ENCODE measurements at regions not wholly inside any gene's neighbourhood (a gene's known extent, or its start where the extent isn't known, plus 50 kb on each side); places are given as distances from the start of the nearest gene placed in this dataset.
"Not testable (repeated sequence)": the region's sequence is repeated elsewhere in the genome, so short reads cannot be mapped to it uniquely, and the experiment has no call there.

- Mint-ChIP-seq H3K4me3 (no peak overlapping the region), H3K4me1 (no peaks in the 10 kb centered on the region), H3K9me3 (no peaks in the 10 kb centered on the region), H3K27ac (no peak overlapping the region), H3K36me3 (no peaks in the 10 kb centered on the region), H3K27me3 (peaks cover 59% of the 10 kb centered on the region)
- DNase-seq: no peak
Measured at GRCh38 chr14:101078170-101078891, 174.8 kb upstream of the RTL1 start.

- H3K4me1 Mint-ChIP-seq: no peaks in the 10 kb centered on the region
- peaks cover 59% of the 10 kb centered on the region for H3K27me3 Mint-ChIP-seq
- no peak overlapping the region for H3K4me3 Mint-ChIP-seq
- no peaks in the 10 kb centered on the region for H3K36me3 Mint-ChIP-seq
- H3K9me3 Mint-ChIP-seq: no peaks in the 10 kb centered on the region
- H3K27ac Mint-ChIP-seq: no peak overlapping the region
- DNase-seq: no peak
Measured at GRCh38 chr14:101078892-101079221, 175.3 kb upstream of the RTL1 start.

DNA sequence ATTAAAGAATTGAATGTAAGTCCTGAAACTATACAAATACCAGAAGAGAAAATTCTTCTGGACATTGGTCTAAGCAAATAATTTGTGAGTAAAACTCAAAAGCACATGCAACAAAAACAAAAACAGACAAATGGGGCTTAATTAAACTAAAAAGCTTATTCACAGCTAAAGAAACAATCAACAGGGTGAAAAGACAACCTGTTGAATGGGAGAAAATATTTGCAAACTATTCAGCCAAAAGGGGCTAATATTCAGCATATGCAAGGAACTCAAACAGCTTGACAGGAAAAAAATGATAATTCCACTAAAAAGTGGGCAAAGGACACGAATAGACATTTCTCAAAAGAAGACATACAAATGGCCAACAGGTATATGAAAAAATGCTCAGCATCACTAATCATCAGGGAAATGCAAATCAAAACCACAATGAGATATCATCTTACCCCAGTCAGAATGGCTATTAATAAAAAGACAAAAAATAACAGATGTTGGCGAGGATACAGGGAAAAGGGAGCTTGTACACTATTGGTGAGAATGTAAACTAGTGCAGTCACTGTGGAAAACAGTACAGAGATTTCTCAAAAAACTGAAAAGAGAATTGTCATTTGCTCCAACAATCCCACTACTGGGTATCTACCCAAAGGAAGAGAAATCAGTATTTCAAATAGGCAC lies 177.5 kb upstream of the RTL1 start:
- H3K4me1 Mint-ChIP-seq: no peaks in the 10 kb centered on the region
- H3K27ac Mint-ChIP-seq: no peak overlapping the region
- no peak for DNase-seq
- peaks cover 47% of the 10 kb centered on the region for H3K27me3 Mint-ChIP-seq
- no peaks in the 10 kb centered on the region for H3K36me3 Mint-ChIP-seq
- H3K9me3 Mint-ChIP-seq: no peaks in the 10 kb centered on the region
- H3K4me3 Mint-ChIP-seq: no peak overlapping the region

DNA sequence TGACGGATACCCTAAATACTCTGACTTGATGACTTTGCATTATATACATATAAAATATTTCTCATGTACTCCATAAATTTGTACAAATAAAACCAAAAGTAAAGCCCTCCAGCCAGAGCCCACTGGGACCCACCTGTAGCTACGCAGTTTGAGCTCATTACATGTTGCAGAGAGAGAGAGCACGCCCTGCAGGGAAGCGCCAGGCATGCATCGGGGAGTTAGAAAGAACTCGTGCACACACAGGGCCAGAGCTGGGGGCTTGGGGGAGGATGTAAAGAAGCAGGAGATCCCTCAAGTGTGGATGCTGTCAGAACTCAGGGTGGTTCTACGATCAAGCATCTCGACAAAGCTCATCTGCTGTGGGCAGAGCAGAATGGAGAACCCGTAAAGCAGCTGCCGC lies 178.5 kb upstream of the RTL1 start:
- H3K9me3 Mint-ChIP-seq: no peaks in the 10 kb centered on the region

GRCh38 chr14:101082436-101083384 lies 179.2 kb upstream of the RTL1 start:
- Mint-ChIP-seq H3K9me3 (no peaks in the 10 kb centered on the region), H3K27ac (no peak overlapping the region), H3K4me1 (no peaks in the 10 kb centered on the region), H3K4me3 (no peak overlapping the region), H3K27me3 (peaks cover 33% of the 10 kb centered on the region), H3K36me3 (no peaks in the 10 kb centered on the region)
- no peak for DNase-seq

More for the DNA sequence above, 178.5 kb upstream of the RTL1 start:
- DNase-seq: no peak
- no peak overlapping the region for H3K4me3 Mint-ChIP-seq
- no peak overlapping the region for H3K27ac Mint-ChIP-seq
- H3K36me3 Mint-ChIP-seq: no peaks in the 10 kb centered on the region
- peaks cover 39% of the 10 kb centered on the region for H3K27me3 Mint-ChIP-seq
- no peaks in the 10 kb centered on the region for H3K4me1 Mint-ChIP-seq

DNA sequence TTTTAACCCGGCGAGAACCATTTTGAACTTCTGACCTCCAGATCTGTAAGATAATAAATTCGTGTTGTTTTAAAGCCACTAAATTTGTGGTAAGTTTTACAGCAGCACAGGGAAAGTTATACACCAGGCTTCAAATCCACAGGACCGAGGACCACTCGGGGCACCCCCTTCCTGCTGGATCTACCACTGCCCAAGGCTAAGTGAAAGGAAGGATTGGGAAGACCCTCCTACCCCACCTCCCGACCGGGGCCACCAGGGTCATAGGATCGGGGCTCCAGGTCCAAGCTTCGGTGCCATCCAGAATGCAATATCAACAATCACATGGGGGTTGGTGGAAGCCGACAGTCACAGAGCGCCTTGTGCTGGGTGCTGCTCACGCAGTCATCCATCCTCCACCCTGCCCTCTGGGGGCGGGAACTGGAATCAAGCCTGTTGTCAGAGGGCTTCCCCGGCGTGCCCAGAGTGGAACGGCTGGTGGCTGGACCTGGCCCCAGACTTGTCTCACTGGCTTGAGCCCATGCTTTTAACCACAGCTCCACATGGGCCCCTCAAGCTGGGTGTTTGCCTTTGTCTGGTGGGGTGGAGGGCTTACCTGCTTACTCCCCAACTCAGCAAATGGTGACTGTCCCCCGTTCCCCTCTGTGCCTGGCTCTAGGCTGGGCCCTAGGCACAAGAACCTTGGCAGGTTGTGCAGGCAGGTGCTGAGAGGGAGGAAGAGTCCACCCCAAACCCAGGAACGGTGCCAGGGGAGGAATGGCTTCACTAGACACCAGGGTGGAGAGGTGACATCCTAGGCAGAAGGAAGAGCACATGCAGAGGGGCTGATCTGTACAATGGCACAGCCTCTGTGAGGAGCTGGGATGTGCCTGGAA lies 180.3 kb upstream of the RTL1 start:
- Mint-ChIP-seq H3K36me3 (no peaks in the 10 kb centered on the region), H3K27me3 (peaks cover 23% of the 10 kb centered on the region), H3K27ac (no peak overlapping the region), H3K4me3 (no peak overlapping the region), H3K9me3 (no peaks in the 10 kb centered on the region), H3K4me1 (no peaks in the 10 kb centered on the region)
- DNase-seq: no peak

- no peaks in the 10 kb centered on the region for H3K36me3 Mint-ChIP-seq
- H3K27ac Mint-ChIP-seq: no peak overlapping the region
Measured at GRCh38 chr14:101084436-101084826, 180.9 kb upstream of the RTL1 start.

DNA sequence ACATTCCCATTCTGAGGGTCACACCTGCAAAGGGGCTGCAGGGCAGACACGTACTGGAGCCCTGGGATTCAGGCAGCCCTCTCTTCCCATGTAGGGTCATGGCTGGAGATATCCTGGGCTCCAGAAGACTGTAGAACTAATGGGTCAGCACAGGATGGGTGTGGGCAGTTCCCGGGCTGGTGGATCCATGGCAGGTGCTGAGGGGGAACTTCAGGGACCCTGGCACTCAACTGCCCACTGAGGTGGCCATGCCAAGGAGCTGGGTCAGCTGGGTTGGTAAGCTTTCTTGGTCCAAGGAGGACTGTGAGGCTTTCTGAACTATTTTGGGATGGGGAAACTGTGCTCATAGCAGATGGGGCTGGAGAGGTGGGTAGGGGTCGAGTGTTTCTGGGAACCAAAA lies 183.4 kb upstream of the RTL1 start:
- no peaks in the 10 kb centered on the region for H3K27me3 Mint-ChIP-seq
- no peak overlapping the region for H3K27ac Mint-ChIP-seq
- H3K36me3 Mint-ChIP-seq: no peaks in the 10 kb centered on the region
- H3K9me3 Mint-ChIP-seq: no peaks in the 10 kb centered on the region
- no peaks in the 10 kb centered on the region for H3K4me1 Mint-ChIP-seq
- H3K4me3 Mint-ChIP-seq: no peak overlapping the region
- DNase-seq: no peak

More at GRCh38 chr14:101084436-101084826, 180.9 kb upstream of the RTL1 start:
- no peak for DNase-seq
- Mint-ChIP-seq H3K4me1 (no peaks in the 10 kb centered on the region), H3K9me3 (no peaks in the 10 kb centered on the region), H3K27me3 (peaks cover 18% of the 10 kb centered on the region), H3K4me3 (no peak overlapping the region)

- Mint-ChIP-seq H3K9me3 (no peaks in the 10 kb centered on the region), H3K27ac (no peak overlapping the region), H3K4me1 (no peaks in the 10 kb centered on the region), H3K27me3 (no peaks in the 10 kb centered on the region), H3K4me3 (no peak overlapping the region), H3K36me3 (no peaks in the 10 kb centered on the region)
- DNase-seq: no peak
Measured at GRCh38 chr14:101087614-101088394, 184.3 kb upstream of the RTL1 start.

GRCh38 chr14:101088395-101088667 lies 184.8 kb upstream of the RTL1 start:
- Mint-ChIP-seq H3K4me1 (no peaks in the 10 kb centered on the region), H3K4me3 (no peak overlapping the region), H3K27me3 (no peaks in the 10 kb centered on the region), H3K27ac (no peak overlapping the region), H3K36me3 (no peaks in the 10 kb centered on the region), H3K9me3 (no peaks in the 10 kb centered on the region)
- DNase-seq: no peak

GRCh38 chr14:101088714-101089113 lies 185.2 kb upstream of the RTL1 start:
- no peak overlapping the region for H3K27ac Mint-ChIP-seq
- H3K36me3 Mint-ChIP-seq: no peaks in the 10 kb centered on the region
- no peaks in the 10 kb centered on the region for H3K4me1 Mint-ChIP-seq
- H3K4me3 Mint-ChIP-seq: no peak overlapping the region
- H3K27me3 Mint-ChIP-seq: no peaks in the 10 kb centered on the region
- H3K9me3 Mint-ChIP-seq: no peaks in the 10 kb centered on the region
- DNase-seq: no peak

DNA sequence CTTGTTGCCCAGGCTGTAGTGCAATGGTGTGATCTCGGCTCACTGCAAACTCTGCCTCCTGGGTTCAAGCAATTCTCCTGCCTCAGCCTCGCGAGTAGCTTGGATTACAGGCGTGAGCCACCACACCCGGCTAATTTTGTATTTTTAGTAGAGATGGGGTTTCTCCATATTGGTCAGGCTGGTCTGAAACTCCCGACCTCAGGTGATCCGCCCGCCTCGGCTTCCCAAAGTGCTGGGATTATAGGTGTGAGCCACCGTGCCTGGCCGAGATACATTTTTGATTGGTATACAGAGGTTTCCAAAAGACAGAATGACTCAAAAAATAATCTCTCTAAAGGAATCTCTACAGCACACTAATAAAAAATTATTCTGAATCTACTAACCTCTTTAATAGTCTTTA lies 187.0 kb upstream of the RTL1 start:
- H3K27ac Mint-ChIP-seq, H3K4me1 Mint-ChIP-seq, H3K9me3 Mint-ChIP-seq, H3K4me3 Mint-ChIP-seq, H3K27me3 Mint-ChIP-seq, H3K36me3 Mint-ChIP-seq, DNase-seq: not testable (repeated sequence)

DNA sequence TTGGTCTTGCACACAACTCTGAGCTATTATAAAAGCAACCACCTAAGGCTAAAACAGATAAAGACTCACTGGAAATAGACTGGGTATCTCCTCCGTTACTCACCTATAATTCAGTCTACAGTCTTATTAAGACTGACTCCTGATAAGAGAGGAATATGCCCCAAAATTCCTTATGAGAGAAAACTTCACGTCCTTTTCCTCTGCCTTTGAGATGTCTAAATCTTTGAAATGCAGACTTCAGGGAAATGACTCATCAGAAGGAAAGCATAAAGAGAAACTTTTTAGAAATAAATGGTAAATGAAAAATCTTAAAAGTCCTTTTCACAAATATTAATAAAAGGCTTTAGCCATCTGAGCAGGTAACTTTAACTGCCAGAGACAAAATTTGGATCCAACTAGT lies 187.5 kb upstream of the RTL1 start:
- H3K9me3 Mint-ChIP-seq: no peaks in the 10 kb centered on the region
- H3K27me3 Mint-ChIP-seq: peaks cover 3% of the 10 kb centered on the region
- H3K4me1 Mint-ChIP-seq: no peaks in the 10 kb centered on the region
- no peak overlapping the region for H3K4me3 Mint-ChIP-seq
- no peak for DNase-seq
- H3K27ac Mint-ChIP-seq: no peak overlapping the region
- H3K36me3 Mint-ChIP-seq: no peaks in the 10 kb centered on the region

DNA sequence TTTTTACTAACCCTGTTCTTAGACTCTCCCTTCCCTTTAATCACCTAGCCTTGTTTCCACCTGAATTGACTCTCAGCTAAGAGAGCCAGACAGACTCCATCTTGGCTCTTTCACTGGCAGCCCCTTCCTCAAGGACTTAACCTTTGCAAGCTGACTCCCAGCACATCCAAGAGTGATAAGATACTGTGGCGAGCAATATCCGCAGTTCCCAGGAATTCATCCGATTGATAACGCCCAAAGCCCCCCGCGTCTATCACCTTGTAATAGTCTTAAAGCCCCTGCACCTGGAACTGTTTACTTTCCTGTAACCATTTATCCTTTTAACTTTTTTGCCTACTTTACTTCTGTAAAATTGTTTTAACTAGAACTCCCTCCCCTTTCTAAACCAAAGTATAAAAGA lies 191.4 kb upstream of the RTL1 start:
- not testable (repeated sequence) for H3K36me3 Mint-ChIP-seq, H3K9me3 Mint-ChIP-seq, H3K4me3 Mint-ChIP-seq, H3K27ac Mint-ChIP-seq, H3K4me1 Mint-ChIP-seq, DNase-seq
- H3K27me3 Mint-ChIP-seq: peaks cover 20% of the 10 kb centered on the region
